DND-41 (cell line): ENCODE measurements at regions not wholly inside any gene's neighbourhood (a gene's known extent, or its start where the extent isn't known, plus 50 kb on each side); places are given as distances from the start of the nearest gene placed in this dataset.

Source experiments
- ATAC-seq: fragments of 200-7000 bp; cut with Tn5 transposase; 3 replicates; pipeline ENCODE4 v1.9.1; 2021; ENCODE audit warnings: low read depth; ENCODE audit not compliant: insufficient read depth
- DNase-seq: peaks from one replicate; pipeline ENCODE4 v3.0.0-alpha.2; 2020
- H2AFZ ChIP-seq: 2 replicates; pipeline ENCODE4 v1.6.0; 2012; ENCODE audit warnings: low read depth, low read length
- H3K27ac ChIP-seq: 2 replicates; pipeline ENCODE4 v1.5.1; 2012; ENCODE audit warnings: low read length, inconsistent platforms
- H3K27me3 ChIP-seq: fragments of 200-600 bp; sonication (generic); 2 replicates; pipeline ENCODE4 v1.6.0; 2012; ENCODE audit warnings: low read length, mild to moderate bottlenecking, inconsistent platforms; ENCODE audit not compliant: insufficient read depth, poor library complexity
- H3K36me3 ChIP-seq: 2 replicates; pipeline ENCODE4 v1.5.1; 2012; ENCODE audit warnings: low read length, inconsistent platforms; ENCODE audit not compliant: insufficient read depth
- H3K4me1 ChIP-seq: 2 replicates; pipeline ENCODE4 v1.5.1; 2012; ENCODE audit warnings: mild to moderate bottlenecking, low read length; ENCODE audit not compliant: insufficient read depth
- H3K4me2 ChIP-seq: 2 replicates; pipeline ENCODE4 v1.6.0; 2012; ENCODE audit warnings: mild to moderate bottlenecking, moderate library complexity, low read length, inconsistent platforms; ENCODE audit not compliant: insufficient read depth
- H3K4me3 ChIP-seq, 2 experiments: fragments of 200-600 bp in 1 of 2; shearing (Covaris generic) in 1 of 2; 2 replicates each; pipeline ENCODE4 v1.5.1; 2012 to 2016; ENCODE audit warnings: inconsistent platforms in 2 of 2, low read length in 2 of 2, mild to moderate bottlenecking in 2 of 2, low read depth in 1 of 2, moderate library complexity in 1 of 2
- H3K79me2 ChIP-seq: 2 replicates; pipeline ENCODE4 v1.6.0; 2012; ENCODE audit warnings: low read length, inconsistent platforms; ENCODE audit not compliant: insufficient read depth
- H3K9ac ChIP-seq: 2 replicates; pipeline ENCODE4 v1.6.0; 2012; ENCODE audit warnings: low read depth, mild to moderate bottlenecking, inconsistent platforms, low read length, moderate library complexity
- H3K9me3 ChIP-seq: 2 replicates; pipeline ENCODE4 v1.5.1; 2012; ENCODE audit warnings: low read length, moderate library complexity, mild to moderate bottlenecking, inconsistent platforms; ENCODE audit not compliant: insufficient read depth, severe bottlenecking
- H4K20me1 ChIP-seq: 2 replicates; pipeline ENCODE4 v1.6.0; 2012; ENCODE audit warnings: low read length; ENCODE audit not compliant: insufficient read depth
- CTCF ChIP-seq: IDR thresholded peaks from 2 replicates; pipeline ENCODE4 v1.5.1; 2012; ENCODE audit warnings: borderline replicate concordance, low read length, moderate library complexity, mild to moderate bottlenecking; ENCODE audit not compliant: poor library complexity, severe bottlenecking; ENCODE audit errors: extremely low read depth
- EZH2 ChIP-seq: IDR thresholded peaks from 3 replicates; pipeline ENCODE4 v1.6.1; 2012; ENCODE audit warnings: borderline replicate concordance, low read depth, mild to moderate bottlenecking, moderate library complexity, low read length, inconsistent platforms; ENCODE audit not compliant: severe bottlenecking

- Histone ChIP-seq H3K4me1 (no peaks in the 10 kb centered on the region), H3K79me2 (no peaks in the 10 kb centered on the region), H3K27me3 (no peaks in the 10 kb centered on the region), H4K20me1 (no peaks in the 10 kb centered on the region), H3K9ac (no peak overlapping the region), H3K27ac (no peak overlapping the region), H2AFZ (no peak overlapping the region), H3K4me3 (no peak overlapping the region), H3K4me2 (no peak overlapping the region), H3K9me3 (no peaks in the 10 kb centered on the region), H3K36me3 (no peaks in the 10 kb centered on the region)
- DNase-seq (no peak), ATAC-seq (no peak)
- TF ChIP-seq CTCF, result no peak
- no peak for TF ChIP-seq EZH2
Observed at GRCh38 chr7:109376576-109376975, 806.9 kb downstream of the DNAJB9 start.

GRCh38 chr7:109377076-109377884, 807.6 kb downstream of the DNAJB9 start:
- Histone ChIP-seq H4K20me1 (no peaks in the 10 kb centered on the region), H3K79me2 (no peaks in the 10 kb centered on the region), H3K9me3 (no peaks in the 10 kb centered on the region), H3K27me3 (no peaks in the 10 kb centered on the region), H3K27ac (no peak overlapping the region), H3K4me2 (no peak overlapping the region), H3K4me3 (no peak overlapping the region), H3K9ac (no peak overlapping the region), H3K4me1 (no peaks in the 10 kb centered on the region), H2AFZ (no peak overlapping the region), H3K36me3 (no peaks in the 10 kb centered on the region)
- ATAC-seq (no peak), DNase-seq (no peak)
- TF ChIP-seq CTCF (no peak), EZH2 (no peak)

- H4K20me1 ChIP-seq, result no peaks in the 10 kb centered on the region
- no peak; the same call in 2 of the 3 replicates for ATAC-seq
Observed at GRCh38 chr7:109386959-109387358, 817.3 kb downstream of the DNAJB9 start.

More at GRCh38 chr7:109386959-109387358, 817.3 kb downstream of the DNAJB9 start:
- no peak overlapping the region for H3K4me3 ChIP-seq
- H3K9me3 ChIP-seq, result no peaks in the 10 kb centered on the region
- DNase-seq, result no peak
- H2AFZ ChIP-seq, result no peak overlapping the region
- H3K27ac ChIP-seq, result no peak overlapping the region
- no peaks in the 10 kb centered on the region for H3K79me2 ChIP-seq
- H3K27me3 ChIP-seq, result no peaks in the 10 kb centered on the region
- H3K4me2 ChIP-seq, result no peak overlapping the region
- no peak for TF ChIP-seq EZH2
- no peak for TF ChIP-seq CTCF
- no peak overlapping the region for H3K9ac ChIP-seq
- no peaks in the 10 kb centered on the region for H3K4me1 ChIP-seq
- no peaks in the 10 kb centered on the region for H3K36me3 ChIP-seq
